ENCODE measurements at regions not wholly inside any gene's neighbourhood (a gene's known extent, or its start where the extent isn't known, plus 50 kb on each side); places are given as distances from the start of the nearest gene placed in this dataset.
"Not testable (repeated sequence)": the region's sequence is repeated elsewhere in the genome, so short reads cannot be mapped to it uniquely, and the experiment has no call there.

DNA sequence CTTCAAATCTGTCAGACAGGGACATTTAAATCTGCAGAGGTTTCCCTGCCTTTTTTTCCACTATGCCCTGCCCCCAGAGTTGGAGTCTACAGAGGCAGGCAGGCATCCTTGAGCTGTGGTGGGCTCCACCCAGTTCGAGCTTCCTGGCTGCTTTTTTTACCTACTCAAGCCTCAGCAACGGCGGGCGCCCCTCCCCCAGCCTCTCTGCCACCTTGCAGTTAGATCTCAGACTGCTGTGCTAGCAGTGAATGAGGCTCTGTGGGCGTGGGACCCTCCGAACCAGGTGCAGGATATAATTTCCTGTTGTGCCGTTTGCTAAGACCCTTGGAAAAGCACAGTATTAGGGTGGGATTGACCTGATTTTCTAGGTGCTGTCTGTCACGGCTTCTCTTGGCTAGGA lies 765.2 kb upstream of the NOVA1 start:
- not testable (repeated sequence) for H3K9me3 ChIP-seq (ENCODE audit: insufficient read depth, low read depth, low read length); H3K18ac ChIP-seq (ENCODE audit: low read length); H2BK120ac ChIP-seq (ENCODE audit: insufficient read depth, low read length, poor library complexity); H2BK12ac ChIP-seq (ENCODE audit: low read length); H2AK5ac ChIP-seq (ENCODE audit: low read length); DNase-seq; H3K4me2 ChIP-seq (ENCODE audit: low read length); H3K79me1 ChIP-seq (ENCODE audit: low read length); H4K8ac ChIP-seq (ENCODE audit: low read depth, low read length); H3K79me2 ChIP-seq (ENCODE audit: control insufficient read depth, insufficient read depth, low read length, poor library complexity); H2BK5ac ChIP-seq (ENCODE audit: low read depth, low read length, poor library complexity); H4K91ac ChIP-seq (ENCODE audit: low read depth, low read length); H3K27ac ChIP-seq (ENCODE audit: low read depth, low read length); H3K4me1 ChIP-seq (ENCODE audit: control insufficient read depth in 1 of 2, insufficient read depth in 2 of 2, low read length in 2 of 2); H3K9ac ChIP-seq (ENCODE audit: low read length); H3K4ac ChIP-seq (ENCODE audit: low read depth, low read length); H3K23ac ChIP-seq (ENCODE audit: low read length); H3K4me3 ChIP-seq (ENCODE audit: low read depth, low read length); H3K27me3 ChIP-seq (ENCODE audit: insufficient read depth, low read length); H3K36me3 ChIP-seq (ENCODE audit: control insufficient read depth in 1 of 2, insufficient read depth in 2 of 2, low read length in 2 of 2); H3K14ac ChIP-seq (ENCODE audit: low read length); H4K12ac ChIP-seq (ENCODE audit: low read depth, low read length); H2AFZ ChIP-seq (ENCODE audit: insufficient read depth, low read length, poor library complexity)
- no CpG with 5 or more reads among the region's 8 CpGs for WGBS (ENCODE audit: extremely low coverage, insufficient coverage, insufficient read length)

DNA sequence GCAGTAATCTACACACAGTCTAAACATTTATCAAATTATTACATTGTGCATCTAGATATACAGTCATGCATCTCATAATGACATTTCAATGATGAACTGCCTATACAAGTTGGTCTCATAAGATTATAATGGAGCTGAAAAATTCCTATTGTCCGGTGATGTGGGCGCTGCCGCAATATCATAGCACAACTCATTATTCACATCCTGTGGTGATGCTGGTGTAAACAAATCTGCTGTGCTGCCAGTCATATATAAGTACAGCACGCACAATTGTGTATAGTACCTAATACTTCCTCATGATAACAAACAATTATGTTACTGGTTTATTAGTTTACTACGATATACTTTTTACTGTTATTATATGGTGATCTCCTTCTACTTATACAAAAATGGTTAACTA lies 768.8 kb upstream of the NOVA1 start:
- no peak overlapping the region for H3K27ac ChIP-seq (ENCODE audit: low read depth, low read length)
- H3K9me3 ChIP-seq (ENCODE audit: insufficient read depth, low read depth, low read length): no peaks in the 10 kb centered on the region
- no peak overlapping the region for H4K91ac ChIP-seq (ENCODE audit: low read depth, low read length)
- no peak overlapping the region for H2AK5ac ChIP-seq (ENCODE audit: low read length)
- H4K8ac ChIP-seq (ENCODE audit: low read depth, low read length): no peak overlapping the region
- no peak overlapping the region for H3K18ac ChIP-seq (ENCODE audit: low read length)
- no peak overlapping the region for H3K4me2 ChIP-seq (ENCODE audit: low read length)
- H2BK12ac ChIP-seq (ENCODE audit: low read length): no peak overlapping the region
- H3K23ac ChIP-seq (ENCODE audit: low read length): no peak overlapping the region
- H3K4ac ChIP-seq (ENCODE audit: low read depth, low read length): no peak overlapping the region
- H3K4me3 ChIP-seq (ENCODE audit: low read depth, low read length): no peak overlapping the region
- WGBS (ENCODE audit: extremely low coverage, insufficient coverage, insufficient read length): no CpG with 5 or more reads among the region's 5 CpGs
- H3K4me1 ChIP-seq (ENCODE audit: control insufficient read depth in 1 of 2, insufficient read depth in 2 of 2, low read length in 2 of 2): no peaks in the 10 kb centered on the region
- no peak overlapping the region for H3K14ac ChIP-seq (ENCODE audit: low read length)
- no peak overlapping the region for H3K9ac ChIP-seq (ENCODE audit: low read length)
- H4K12ac ChIP-seq (ENCODE audit: low read depth, low read length): no peak overlapping the region
- no peak overlapping the region for H2BK120ac ChIP-seq (ENCODE audit: insufficient read depth, low read length, poor library complexity)
- no peaks in the 10 kb centered on the region for H3K27me3 ChIP-seq (ENCODE audit: insufficient read depth, low read length)
- no peaks in the 10 kb centered on the region for H3K79me2 ChIP-seq (ENCODE audit: control insufficient read depth, insufficient read depth, low read length, poor library complexity)
- H2AFZ ChIP-seq (ENCODE audit: insufficient read depth, low read length, poor library complexity): no peak overlapping the region
- no peak overlapping the region for H2BK5ac ChIP-seq (ENCODE audit: low read depth, low read length, poor library complexity)
- no peak for DNase-seq
- no peaks in the 10 kb centered on the region for H3K79me1 ChIP-seq (ENCODE audit: low read length)
- H3K36me3 ChIP-seq (ENCODE audit: control insufficient read depth in 1 of 2, insufficient read depth in 2 of 2, low read length in 2 of 2): no peaks in the 10 kb centered on the region

DNA sequence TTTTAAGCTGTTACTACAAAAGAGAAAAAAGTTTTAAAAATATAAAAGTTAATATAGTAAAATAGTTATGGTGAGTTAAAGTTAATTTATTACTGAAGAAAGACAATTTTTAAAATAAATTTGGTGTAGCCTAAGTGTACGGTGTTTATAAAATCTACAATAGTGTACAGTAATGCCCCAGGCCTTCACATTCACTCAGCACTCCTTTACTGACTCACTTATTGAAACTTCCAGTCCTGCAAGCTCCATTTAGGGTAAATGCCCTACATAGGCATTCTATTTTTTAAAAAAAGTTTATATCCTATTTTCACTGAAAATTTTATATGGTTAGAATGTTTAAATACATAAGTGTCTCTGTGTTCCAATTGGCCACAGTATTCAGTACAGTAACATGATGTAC lies 769.5 kb upstream of the NOVA1 start:
- no peaks in the 10 kb centered on the region for H3K9me3 ChIP-seq (ENCODE audit: insufficient read depth, low read depth, low read length)
- DNase-seq: no peak
- H4K12ac ChIP-seq (ENCODE audit: low read depth, low read length): no peak overlapping the region
- no peak overlapping the region for H4K8ac ChIP-seq (ENCODE audit: low read depth, low read length)
- no peaks in the 10 kb centered on the region for H3K79me2 ChIP-seq (ENCODE audit: control insufficient read depth, insufficient read depth, low read length, poor library complexity)
- no peak overlapping the region for H3K14ac ChIP-seq (ENCODE audit: low read length)
- no peaks in the 10 kb centered on the region for H3K27me3 ChIP-seq (ENCODE audit: insufficient read depth, low read length)
- no peak overlapping the region for H3K27ac ChIP-seq (ENCODE audit: low read depth, low read length)
- H3K23ac ChIP-seq (ENCODE audit: low read length): no peak overlapping the region
- H2AFZ ChIP-seq (ENCODE audit: insufficient read depth, low read length, poor library complexity): no peak overlapping the region
- H4K91ac ChIP-seq (ENCODE audit: low read depth, low read length): no peak overlapping the region
- H3K36me3 ChIP-seq (ENCODE audit: control insufficient read depth in 1 of 2, insufficient read depth in 2 of 2, low read length in 2 of 2): no peaks in the 10 kb centered on the region
- no peak overlapping the region for H3K18ac ChIP-seq (ENCODE audit: low read length)
- no peak overlapping the region for H2BK5ac ChIP-seq (ENCODE audit: low read depth, low read length, poor library complexity)
- no CpG with 5 or more reads among the region's 1 CpG for WGBS (ENCODE audit: extremely low coverage, insufficient coverage, insufficient read length)
- H3K4me2 ChIP-seq (ENCODE audit: low read length): no peak overlapping the region
- no peak overlapping the region for H3K4me3 ChIP-seq (ENCODE audit: low read depth, low read length)
- no peak overlapping the region for H3K9ac ChIP-seq (ENCODE audit: low read length)
- H2BK12ac ChIP-seq (ENCODE audit: low read length): no peak overlapping the region
- H3K4me1 ChIP-seq (ENCODE audit: control insufficient read depth in 1 of 2, insufficient read depth in 2 of 2, low read length in 2 of 2): no peaks in the 10 kb centered on the region
- no peaks in the 10 kb centered on the region for H3K79me1 ChIP-seq (ENCODE audit: low read length)
- no peak overlapping the region for H2BK120ac ChIP-seq (ENCODE audit: insufficient read depth, low read length, poor library complexity)
- H3K4ac ChIP-seq (ENCODE audit: low read depth, low read length): no peak overlapping the region
- H2AK5ac ChIP-seq (ENCODE audit: low read length): no peak overlapping the region

DNA sequence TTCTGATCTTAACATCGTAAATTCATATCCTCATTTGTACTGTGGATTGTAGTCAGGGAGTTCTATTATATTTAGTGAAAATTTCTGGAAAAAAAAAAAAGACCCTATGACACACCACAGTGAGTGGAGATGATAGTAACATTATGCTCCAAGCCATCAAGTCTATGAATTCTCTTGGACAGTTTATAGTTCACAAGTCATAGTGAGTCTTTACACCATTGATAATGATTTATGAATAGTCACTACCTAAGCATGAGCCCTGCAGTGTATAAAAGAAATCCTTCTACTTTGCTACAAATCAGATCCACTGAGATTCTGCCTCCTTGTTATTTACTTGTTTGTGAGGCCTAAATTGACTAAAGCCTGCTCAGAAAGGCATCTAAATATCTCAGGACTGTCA lies 772.2 kb upstream of the NOVA1 start:
- Histone ChIP-seq H3K4ac (ENCODE audit: low read depth, low read length) (no peak overlapping the region), H3K9ac (ENCODE audit: low read length) (no peak overlapping the region), H3K4me3 (ENCODE audit: low read depth, low read length) (no peak overlapping the region), H2BK12ac (ENCODE audit: low read length) (no peak overlapping the region), H3K9me3 (ENCODE audit: insufficient read depth, low read depth, low read length) (no peaks in the 10 kb centered on the region), H3K4me1 (ENCODE audit: control insufficient read depth in 1 of 2, insufficient read depth in 2 of 2, low read length in 2 of 2) (no peaks in the 10 kb centered on the region), H3K23ac (ENCODE audit: low read length) (no peak overlapping the region), H2BK5ac (ENCODE audit: low read depth, low read length, poor library complexity) (no peak overlapping the region), H3K14ac (ENCODE audit: low read length) (no peak overlapping the region), H2AFZ (ENCODE audit: insufficient read depth, low read length, poor library complexity) (no peak overlapping the region), H3K4me2 (ENCODE audit: low read length) (no peak overlapping the region), H2BK120ac (ENCODE audit: insufficient read depth, low read length, poor library complexity) (no peak overlapping the region), H3K36me3 (ENCODE audit: control insufficient read depth in 1 of 2, insufficient read depth in 2 of 2, low read length in 2 of 2) (no peaks in the 10 kb centered on the region), H2AK5ac (ENCODE audit: low read length) (no peak overlapping the region), H3K18ac (ENCODE audit: low read length) (no peak overlapping the region), H4K91ac (ENCODE audit: low read depth, low read length) (no peak overlapping the region), H3K27me3 (ENCODE audit: insufficient read depth, low read length) (no peaks in the 10 kb centered on the region), H4K12ac (ENCODE audit: low read depth, low read length) (no peak overlapping the region), H3K79me2 (ENCODE audit: control insufficient read depth, insufficient read depth, low read length, poor library complexity) (no peaks in the 10 kb centered on the region), H4K8ac (ENCODE audit: low read depth, low read length) (no peak overlapping the region), H3K79me1 (ENCODE audit: low read length) (no peaks in the 10 kb centered on the region), H3K27ac (ENCODE audit: low read depth, low read length) (no peak overlapping the region)
- no CpG with 5 or more reads among the region's 1 CpG for WGBS (ENCODE audit: extremely low coverage, insufficient coverage, insufficient read length)
- DNase-seq: no peak

DNA sequence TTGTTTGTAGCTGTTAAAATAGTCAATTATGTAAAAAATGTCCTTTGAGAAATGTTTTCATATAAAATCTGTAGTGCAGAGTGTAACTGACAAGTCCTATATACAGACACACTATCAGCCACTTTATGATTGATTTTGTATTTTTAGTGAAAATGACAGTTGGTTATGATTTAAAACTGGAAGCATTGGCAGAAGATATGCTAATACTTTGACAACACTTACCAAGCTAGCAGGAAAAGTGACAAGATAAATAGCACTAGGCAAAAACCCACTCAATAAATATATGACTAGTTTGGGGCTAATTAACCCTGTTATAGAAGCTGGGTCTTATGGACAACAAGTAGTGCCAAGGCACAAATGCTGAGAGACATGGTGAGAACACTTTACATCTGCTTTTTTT lies 772.9 kb upstream of the NOVA1 start:
- Histone ChIP-seq H3K27me3 (ENCODE audit: insufficient read depth, low read length) (no peaks in the 10 kb centered on the region), H3K27ac (ENCODE audit: low read depth, low read length) (no peak overlapping the region), H3K36me3 (ENCODE audit: control insufficient read depth in 1 of 2, insufficient read depth in 2 of 2, low read length in 2 of 2) (no peaks in the 10 kb centered on the region), H3K4me1 (ENCODE audit: control insufficient read depth in 1 of 2, insufficient read depth in 2 of 2, low read length in 2 of 2) (no peaks in the 10 kb centered on the region), H3K4ac (ENCODE audit: low read depth, low read length) (no peak overlapping the region), H3K79me2 (ENCODE audit: control insufficient read depth, insufficient read depth, low read length, poor library complexity) (no peaks in the 10 kb centered on the region), H4K8ac (ENCODE audit: low read depth, low read length) (no peak overlapping the region), H4K91ac (ENCODE audit: low read depth, low read length) (no peak overlapping the region), H3K9ac (ENCODE audit: low read length) (no peak overlapping the region), H2AFZ (ENCODE audit: insufficient read depth, low read length, poor library complexity) (no peak overlapping the region), H3K4me3 (ENCODE audit: low read depth, low read length) (no peak overlapping the region), H2BK12ac (ENCODE audit: low read length) (no peak overlapping the region), H3K14ac (ENCODE audit: low read length) (no peak overlapping the region), H3K23ac (ENCODE audit: low read length) (no peak overlapping the region), H2BK5ac (ENCODE audit: low read depth, low read length, poor library complexity) (no peak overlapping the region), H2AK5ac (ENCODE audit: low read length) (no peak overlapping the region), H3K9me3 (ENCODE audit: insufficient read depth, low read depth, low read length) (no peaks in the 10 kb centered on the region), H3K18ac (ENCODE audit: low read length) (no peak overlapping the region), H3K79me1 (ENCODE audit: low read length) (no peaks in the 10 kb centered on the region), H2BK120ac (ENCODE audit: insufficient read depth, low read length, poor library complexity) (no peak overlapping the region), H3K4me2 (ENCODE audit: low read length) (no peak overlapping the region), H4K12ac (ENCODE audit: low read depth, low read length) (no peak overlapping the region)
- DNase-seq: no peak
